ENCODE measurements at regions not wholly inside any gene's neighbourhood (a gene's known extent, or its start where the extent isn't known, plus 50 kb on each side); places are given as distances from the start of the nearest gene placed in this dataset.

GRCh38 chr22:48373626-48374173 is 1454.0 kb downstream of the BRD1 start:
- no peaks in the 10 kb centered on the region for H3K9me3 ChIP-seq (ENCODE audit: low read depth)
- no peaks in the 10 kb centered on the region for H3K36me3 ChIP-seq
- H3K4me1 ChIP-seq (ENCODE audit: low read depth): no peaks in the 10 kb centered on the region
- DNase-seq (ENCODE audit: low read depth in 1 of 2, low spot score in 1 of 2): no peak
- no peak overlapping the region for H3K27ac ChIP-seq
- no peaks in the 10 kb centered on the region for H3K27me3 ChIP-seq
- H3K4me3 ChIP-seq: no peak overlapping the region
- TF ChIP-seq, protein P1, sequence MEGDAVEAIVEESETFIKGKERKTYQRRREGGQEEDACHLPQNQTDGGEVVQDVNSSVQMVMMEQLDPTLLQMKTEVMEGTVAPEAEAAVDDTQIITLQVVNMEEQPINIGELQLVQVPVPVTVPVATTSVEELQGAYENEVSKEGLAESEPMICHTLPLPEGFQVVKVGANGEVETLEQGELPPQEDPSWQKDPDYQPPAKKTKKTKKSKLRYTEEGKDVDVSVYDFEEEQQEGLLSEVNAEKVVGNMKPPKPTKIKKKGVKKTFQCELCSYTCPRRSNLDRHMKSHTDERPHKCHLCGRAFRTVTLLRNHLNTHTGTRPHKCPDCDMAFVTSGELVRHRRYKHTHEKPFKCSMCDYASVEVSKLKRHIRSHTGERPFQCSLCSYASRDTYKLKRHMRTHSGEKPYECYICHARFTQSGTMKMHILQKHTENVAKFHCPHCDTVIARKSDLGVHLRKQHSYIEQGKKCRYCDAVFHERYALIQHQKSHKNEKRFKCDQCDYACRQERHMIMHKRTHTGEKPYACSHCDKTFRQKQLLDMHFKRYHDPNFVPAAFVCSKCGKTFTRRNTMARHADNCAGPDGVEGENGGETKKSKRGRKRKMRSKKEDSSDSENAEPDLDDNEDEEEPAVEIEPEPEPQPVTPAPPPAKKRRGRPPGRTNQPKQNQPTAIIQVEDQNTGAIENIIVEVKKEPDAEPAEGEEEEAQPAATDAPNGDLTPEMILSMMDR (IDR thresholded peaks at IDR 0.05; ENCODE audit: low read depth, low read length): no peak

DNA sequence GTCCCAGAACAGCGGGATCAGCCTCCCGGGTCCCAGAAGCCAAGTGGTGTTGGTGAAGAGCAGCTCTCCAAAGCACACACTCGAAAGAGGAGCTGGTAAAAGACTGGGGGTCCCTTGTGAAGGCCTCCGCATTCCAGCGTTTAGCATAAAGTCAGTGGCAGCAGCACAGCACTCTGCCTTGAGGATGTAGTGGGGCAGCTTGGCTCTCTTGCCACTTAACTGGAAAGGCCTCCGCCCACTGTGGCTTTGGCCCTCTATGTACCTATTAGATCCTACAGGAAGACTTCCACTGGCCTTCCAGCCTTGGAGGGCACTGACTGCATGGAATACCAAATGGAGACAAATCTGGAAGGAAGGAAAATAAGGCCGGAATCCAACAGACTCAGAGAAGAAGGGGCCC is 1455.3 kb downstream of the BRD1 start:
- H3K27me3 ChIP-seq: no peaks in the 10 kb centered on the region
- no peak overlapping the region for H3K27ac ChIP-seq
- H3K9me3 ChIP-seq (ENCODE audit: low read depth): no peaks in the 10 kb centered on the region
- no peak overlapping the region for H3K4me3 ChIP-seq
- DNase-seq (ENCODE audit: low read depth in 1 of 2, low spot score in 1 of 2): no peak
- H3K36me3 ChIP-seq: no peaks in the 10 kb centered on the region
- H3K4me1 ChIP-seq (ENCODE audit: low read depth): no peaks in the 10 kb centered on the region
- TF ChIP-seq, protein P1 (IDR thresholded peaks at IDR 0.05; ENCODE audit: low read depth, low read length): no peak

GRCh38 chr22:48371391-48371790 is 1456.3 kb downstream of the BRD1 start:
- no peaks in the 10 kb centered on the region for H3K9me3 ChIP-seq (ENCODE audit: low read depth)
- H3K4me3 ChIP-seq: no peak overlapping the region
- H3K4me1 ChIP-seq (ENCODE audit: low read depth): no peaks in the 10 kb centered on the region
- no peak overlapping the region for H3K27ac ChIP-seq
- no peak for DNase-seq (ENCODE audit: low read depth in 1 of 2, low spot score in 1 of 2)
- H3K36me3 ChIP-seq: no peaks in the 10 kb centered on the region
- H3K27me3 ChIP-seq: no peaks in the 10 kb centered on the region
- TF ChIP-seq, protein P1 (IDR thresholded peaks at IDR 0.05; ENCODE audit: low read depth, low read length): no peak

- TF ChIP-seq, protein P1 (IDR thresholded peaks at IDR 0.05; ENCODE audit: low read depth, low read length): no peak
- H3K4me3 ChIP-seq: no peak overlapping the region
- H3K36me3 ChIP-seq: no peaks in the 10 kb centered on the region
- H3K27me3 ChIP-seq: no peaks in the 10 kb centered on the region
- H3K4me1 ChIP-seq (ENCODE audit: low read depth): no peaks in the 10 kb centered on the region
- no peaks in the 10 kb centered on the region for H3K9me3 ChIP-seq (ENCODE audit: low read depth)
- DNase-seq (ENCODE audit: low read depth in 1 of 2, low spot score in 1 of 2): no peak
- H3K27ac ChIP-seq: no peak overlapping the region
These were observed 1457.0 kb downstream of the BRD1 start for GRCh38 chr22:48370508-48371325.

DNA sequence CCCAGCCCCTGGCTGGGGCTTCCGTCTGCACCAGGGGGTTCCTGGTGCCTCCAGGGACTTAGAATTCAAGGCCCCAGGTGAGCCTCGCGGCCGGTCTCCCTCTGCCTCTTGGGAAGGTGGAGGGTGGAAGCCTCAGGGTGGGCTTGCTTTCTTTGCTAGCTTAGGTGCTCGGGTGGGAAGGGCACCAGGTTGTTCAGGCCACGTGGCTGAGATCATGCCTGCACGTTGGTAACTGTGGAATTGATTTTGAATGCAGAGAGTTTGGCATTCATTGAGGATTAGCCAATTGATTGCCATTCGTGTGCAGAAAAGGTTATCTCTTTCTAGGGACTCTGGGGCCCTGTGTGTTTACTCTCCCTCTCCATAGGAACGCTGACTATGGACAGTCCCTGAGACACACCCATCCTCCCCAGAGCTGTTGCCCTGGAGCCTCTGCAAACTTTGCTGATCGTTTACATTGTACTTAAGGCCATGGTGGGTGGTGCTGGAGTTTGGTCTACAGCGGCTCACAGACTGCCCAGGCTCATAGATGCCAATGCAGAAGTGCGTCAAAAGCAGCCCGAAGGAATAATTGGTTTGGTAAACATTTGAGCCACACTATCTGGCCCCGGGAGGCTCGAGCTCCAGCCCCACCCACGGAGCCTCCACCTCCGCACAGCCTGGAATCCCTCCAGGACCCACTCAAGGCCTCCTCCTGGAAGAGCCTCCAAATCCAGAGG is 1457.7 kb downstream of the BRD1 start:
- DNase-seq (ENCODE audit: low read depth in 1 of 2, low spot score in 1 of 2): no peak
- no peaks in the 10 kb centered on the region for H3K9me3 ChIP-seq (ENCODE audit: low read depth)

More for the DNA sequence above, 1457.7 kb downstream of the BRD1 start:
- Histone ChIP-seq H3K4me3 (no peak overlapping the region), H3K27ac (no peak overlapping the region), H3K27me3 (no peaks in the 10 kb centered on the region), H3K36me3 (no peaks in the 10 kb centered on the region), H3K4me1 (ENCODE audit: low read depth) (no peaks in the 10 kb centered on the region)
- TF ChIP-seq, protein P1 (IDR thresholded peaks at IDR 0.05; ENCODE audit: low read depth, low read length): no peak
